Neural cell (in vitro differentiated cells): ENCODE measurements at regions not wholly inside any gene's neighbourhood (a gene's known extent, or its start where the extent isn't known, plus 50 kb on each side); places are given as distances from the start of the nearest gene placed in this dataset.

Experiments
- CTCF ChIP-seq: fragments of 450-650 bp; IDR thresholded peaks from 2 replicates; pipeline ENCODE4 v1.5.1; 2014; ENCODE audit warnings: antibody characterized with exemption, mild to moderate bottlenecking, moderate library complexity; ENCODE audit not compliant: poor library complexity, severe bottlenecking
- MXI1 ChIP-seq: fragments of 450-650 bp; conservative IDR thresholded peaks from 2 replicates; pipeline ENCODE4 v1.6.1; 2014; ENCODE audit warnings: antibody characterized with exemption, mild to moderate bottlenecking; ENCODE audit not compliant: poor library complexity, severe bottlenecking
- POLR2AphosphoS5 ChIP-seq: IDR thresholded peaks from 2 replicates; pipeline ENCODE4 v1.6.1; 2012
- RAD21 ChIP-seq: fragments of 450-650 bp; conservative IDR thresholded peaks from 2 replicates; pipeline ENCODE4 v1.6.1; 2014; ENCODE audit warnings: antibody characterized with exemption, mild to moderate bottlenecking, moderate library complexity

- TF ChIP-seq POLR2AphosphoS5 (no peak), CTCF (no peak), MXI1 (no peak), RAD21 (no peak)
Measured at GRCh38 chr1:47579809-47580208, 142.0 kb downstream of the FOXD2 start.
